Smooth muscle cell (in vitro differentiated cells): ENCODE measurements at regions not wholly inside any gene's neighbourhood (a gene's known extent, or its start where the extent isn't known, plus 50 kb on each side); places are given as distances from the start of the nearest gene placed in this dataset.

Source experiments
- DNase-seq: peaks from one replicate; lab custom pipeline; 2025; ENCODE audit not compliant: unreplicated experiment; lab: John Stamatoyannopoulos, UW
- H2AFZ ChIP-seq: fragments of 200-600 bp; sonication (generic); 2 replicates; pipeline ENCODE4 v1.6.0; 2016; ENCODE audit warnings: antibody characterized with exemption, low read depth, mild to moderate bottlenecking
- H3F3A ChIP-seq: fragments of 200-600 bp; sonication (generic); 2 replicates; pipeline ENCODE4 v1.6.0; 2017; ENCODE audit warnings: antibody characterized with exemption, low read depth
- H3K27ac ChIP-seq: fragments of 200-600 bp; sonication (generic); 2 replicates; pipeline ENCODE4 v1.5.1; 2016; ENCODE audit warnings: low read depth, mild to moderate bottlenecking
- H3K27me3 ChIP-seq: fragments of 200-600 bp; sonication (generic); 2 replicates; pipeline ENCODE4 v1.6.1; 2016; ENCODE audit warnings: low read depth, mild to moderate bottlenecking
- H3K36me3 ChIP-seq: fragments of 200-600 bp; sonication (generic); 2 replicates; pipeline ENCODE4 v1.5.1; 2016; ENCODE audit warnings: low read depth
- H3K4me1 ChIP-seq: fragments of 200-600 bp; sonication (generic); 2 replicates; pipeline ENCODE4 v1.5.1; 2016; ENCODE audit warnings: low read depth
- H3K4me2 ChIP-seq: fragments of 200-600 bp; sonication (generic); 2 replicates; pipeline ENCODE4 v1.6.0; 2016; ENCODE audit warnings: mild to moderate bottlenecking
- H3K4me3 ChIP-seq: fragments of 200-600 bp; sonication (generic); 2 replicates; pipeline ENCODE4 v1.5.1; 2016; ENCODE audit warnings: mild to moderate bottlenecking
- H3K79me2 ChIP-seq: fragments of 200-600 bp; sonication (generic); 2 replicates; pipeline ENCODE4 v1.6.0; 2016; ENCODE audit warnings: low read depth, mild to moderate bottlenecking
- H3K9ac ChIP-seq: fragments of 200-600 bp; sonication (generic); 2 replicates; pipeline ENCODE4 v1.6.0; 2016; ENCODE audit warnings: low read depth
- H3K9me3 ChIP-seq: fragments of 200-600 bp; sonication (generic); replicated peaks from 2 replicates; pipeline ENCODE4 v1.5.1; 2016; ENCODE audit warnings: low read depth
- H4K20me1 ChIP-seq: fragments of 200-600 bp; sonication (generic); 2 replicates; pipeline ENCODE4 v1.6.0; 2016; ENCODE audit warnings: low read depth
- CTCF ChIP-seq: fragments of 200-600 bp; sonication (generic); IDR thresholded peaks from 2 replicates; pipeline ENCODE4 v1.5.1; 2017; ENCODE audit warnings: borderline replicate concordance, mild to moderate bottlenecking, antibody characterized with exemption; ENCODE audit not compliant: insufficient read depth, poor library complexity, severe bottlenecking
- WGBS: methylation state at CpG from one replicate; pipeline ENCODE4 v1.1.7; 2016; ENCODE audit warnings: low lambda C conversion rate; 5-methylcytosine and 5-hydroxymethylcytosine counted together

GRCh38 chr9:19665146-19665863 lies 123.5 kb downstream of the SLC24A2 start:
- Histone ChIP-seq H3K36me3 (no peaks in the 10 kb centered on the region), H4K20me1 (no peaks in the 10 kb centered on the region), H3K9ac (no peak overlapping the region), H3K27me3 (no peaks in the 10 kb centered on the region), H3K79me2 (no peaks in the 10 kb centered on the region), H3F3A (no peaks in the 10 kb centered on the region), H3K27ac (no peak overlapping the region), H3K4me3 (no peak overlapping the region), H3K4me1 (no peaks in the 10 kb centered on the region), H3K9me3 (no peaks in the 10 kb centered on the region), H2AFZ (no peak overlapping the region), H3K4me2 (no peak overlapping the region)
- TF ChIP-seq CTCF: no peak
- WGBS: 94% methylated on average over 9 of the region's 9 CpGs
- DNase-seq: no peak

- no peaks in the 10 kb centered on the region for H3K36me3 ChIP-seq
- no peak overlapping the region for H2AFZ ChIP-seq
- no peak for TF ChIP-seq CTCF
- 76% methylated on average over 3 of the region's 3 CpGs for WGBS
- H3K9me3 ChIP-seq: no peaks in the 10 kb centered on the region
- H3K27ac ChIP-seq: no peak overlapping the region
- H3K4me1 ChIP-seq: no peaks in the 10 kb centered on the region
- H3K9ac ChIP-seq: no peak overlapping the region
- H3K79me2 ChIP-seq: no peaks in the 10 kb centered on the region
- H3K27me3 ChIP-seq: no peaks in the 10 kb centered on the region
- H4K20me1 ChIP-seq: no peaks in the 10 kb centered on the region
- H3K4me3 ChIP-seq: no peak overlapping the region
- DNase-seq: no peak
- no peak overlapping the region for H3K4me2 ChIP-seq
- H3F3A ChIP-seq: no peaks in the 10 kb centered on the region
Measured at GRCh38 chr9:19663570-19663969, 125.3 kb downstream of the SLC24A2 start.

GRCh38 chr9:19662213-19662612 lies 126.6 kb downstream of the SLC24A2 start:
- H2AFZ ChIP-seq: no peak overlapping the region
- no peak for DNase-seq
- no peaks in the 10 kb centered on the region for H3F3A ChIP-seq
- TF ChIP-seq CTCF: no peak
- no peaks in the 10 kb centered on the region for H3K9me3 ChIP-seq
- no peak overlapping the region for H3K9ac ChIP-seq
- H3K36me3 ChIP-seq: no peaks in the 10 kb centered on the region
- H3K27ac ChIP-seq: no peak overlapping the region
- no peak overlapping the region for H3K4me2 ChIP-seq
- no peaks in the 10 kb centered on the region for H4K20me1 ChIP-seq
- no peaks in the 10 kb centered on the region for H3K27me3 ChIP-seq
- no peaks in the 10 kb centered on the region for H3K79me2 ChIP-seq
- no peak overlapping the region for H3K4me3 ChIP-seq
- WGBS: 94% methylated on average over 6 of the region's 6 CpGs
- H3K4me1 ChIP-seq: no peaks in the 10 kb centered on the region

GRCh38 chr9:19660019-19660418 lies 128.8 kb downstream of the SLC24A2 start:
- Histone ChIP-seq H3K36me3 (no peaks in the 10 kb centered on the region), H3K4me2 (no peak overlapping the region), H3K79me2 (no peaks in the 10 kb centered on the region), H3F3A (no peaks in the 10 kb centered on the region), H3K4me3 (no peak overlapping the region), H2AFZ (no peak overlapping the region), H3K27ac (no peak overlapping the region), H3K4me1 (no peaks in the 10 kb centered on the region), H4K20me1 (no peaks in the 10 kb centered on the region), H3K27me3 (no peaks in the 10 kb centered on the region), H3K9ac (no peak overlapping the region), H3K9me3 (no peaks in the 10 kb centered on the region)
- WGBS: 79% methylated on average over 6 of the region's 6 CpGs
- no peak for DNase-seq
- TF ChIP-seq CTCF: no peak
